A673 (cell line): ENCODE measurements at regions not wholly inside any gene's neighbourhood (a gene's known extent, or its start where the extent isn't known, plus 50 kb on each side); places are given as distances from the start of the nearest gene placed in this dataset.

Source experiments
- CTCF ChIP-seq: fragments of 300-800, 200-600 bp; sonication (generic); conservative IDR thresholded peaks from 2 replicates; pipeline ENCODE4 v1.5.1; 2017; ENCODE audit warnings: low read depth, mild to moderate bottlenecking, antibody characterized with exemption, low read length, moderate library complexity, mixed read lengths
- EZH2 ChIP-seq: fragments of 200-600 bp; sonication (generic); IDR thresholded peaks from 2 replicates; pipeline ENCODE4 v1.6.1; 2017; ENCODE audit warnings: borderline replicate concordance, low read depth, mild to moderate bottlenecking, mixed read lengths, antibody characterized with exemption, low read length; ENCODE audit not compliant: poor library complexity, severe bottlenecking

DNA sequence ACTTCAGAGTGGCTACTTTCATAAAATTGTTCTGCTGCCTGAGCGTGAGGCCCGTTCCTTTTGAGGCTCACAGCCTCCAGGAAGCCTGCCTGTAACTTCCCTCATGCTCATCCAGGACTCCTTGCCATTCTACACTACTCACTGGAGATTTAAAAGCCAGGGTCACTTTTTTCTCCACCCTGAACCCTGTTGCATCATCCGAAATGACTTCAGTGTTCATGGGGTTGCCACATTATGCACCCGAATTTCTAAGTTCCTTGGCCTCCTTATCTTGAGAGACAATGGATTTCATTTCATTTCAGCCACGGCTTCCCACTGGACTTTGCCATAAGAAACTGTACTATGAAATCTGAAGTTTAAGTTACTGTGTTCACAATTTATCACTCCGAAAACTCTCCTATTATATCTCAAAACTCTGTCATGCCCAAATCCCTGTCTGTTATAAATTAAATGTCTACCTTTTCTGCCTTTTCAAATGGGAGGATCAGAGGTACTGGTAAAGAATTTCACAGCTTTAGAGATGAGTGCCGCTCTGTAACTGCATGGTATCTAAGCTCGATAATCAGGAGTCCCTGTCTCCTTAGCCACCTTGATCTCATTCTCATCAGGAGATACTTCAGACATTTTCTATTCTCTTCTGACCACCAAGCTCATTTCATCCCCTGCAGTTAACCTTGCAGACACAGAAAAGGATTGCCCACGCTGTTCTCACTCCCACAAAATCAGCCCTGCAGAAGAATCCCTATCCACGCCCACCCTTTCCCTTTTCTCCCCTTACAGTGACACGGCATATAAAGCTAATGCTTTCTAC is 59.9 kb downstream of the TRIML1 start:
- TF ChIP-seq CTCF (no peak), EZH2 (no peak)
